G401 (cell line): ENCODE measurements at regions not wholly inside any gene's neighbourhood (a gene's known extent, or its start where the extent isn't known, plus 50 kb on each side); places are given as distances from the start of the nearest gene placed in this dataset.

Source experiments
- DNase-seq: peaks from one replicate; pipeline ENCODE4 v3.0.0-alpha.2; 2015; ENCODE audit warnings: low spot score
- in situ Hi-C: cut with HindIII; loops from 2 replicates; pipeline ENCODE4 v1.10.0; 2016; ENCODE audit warnings: low sequenced_read_pairs, mixed read lengths

DNA sequence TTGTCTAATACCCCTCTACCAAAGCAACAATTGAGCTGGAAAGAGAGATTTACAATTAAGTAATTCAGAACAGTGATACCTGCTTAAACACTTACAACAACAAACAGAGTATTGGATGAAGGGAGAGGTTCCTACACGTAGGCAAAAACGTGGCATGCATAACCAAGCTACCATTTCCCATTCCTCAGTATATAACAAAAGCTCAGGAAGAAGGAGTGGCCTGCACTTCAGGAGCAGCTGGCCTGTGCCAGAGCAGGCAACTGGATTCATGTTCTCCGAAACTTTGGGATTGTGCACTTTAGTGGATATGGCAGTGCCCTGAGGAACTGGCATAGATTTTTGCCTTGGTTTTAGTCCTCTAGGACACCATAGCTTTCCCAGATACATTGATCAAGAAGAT lies 630.2 kb upstream of the PCDH9 start:
- DNase-seq, result no peak
- in situ Hi-C loops, result no loop called here

DNA sequence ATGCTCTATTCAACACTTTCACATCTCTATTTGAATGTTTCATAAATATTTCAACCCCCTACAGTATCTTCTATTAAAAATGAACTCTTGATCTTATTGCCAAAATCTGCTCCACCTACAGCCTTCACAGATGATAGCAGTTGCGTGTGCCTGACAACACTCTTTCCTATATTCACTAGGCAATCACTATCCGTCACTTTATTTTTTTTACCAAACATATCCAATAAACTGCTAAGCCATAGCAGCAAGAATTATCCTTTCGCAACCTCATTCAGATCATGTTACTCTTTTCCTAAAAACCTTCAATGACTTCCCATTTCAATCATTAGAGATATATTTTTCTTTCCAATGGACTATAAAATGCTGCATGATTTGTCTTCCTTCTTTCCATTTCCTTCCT lies 629.8 kb upstream of the PCDH9 start:
- in situ Hi-C loops, result no loop called here
- no peak for DNase-seq

DNA sequence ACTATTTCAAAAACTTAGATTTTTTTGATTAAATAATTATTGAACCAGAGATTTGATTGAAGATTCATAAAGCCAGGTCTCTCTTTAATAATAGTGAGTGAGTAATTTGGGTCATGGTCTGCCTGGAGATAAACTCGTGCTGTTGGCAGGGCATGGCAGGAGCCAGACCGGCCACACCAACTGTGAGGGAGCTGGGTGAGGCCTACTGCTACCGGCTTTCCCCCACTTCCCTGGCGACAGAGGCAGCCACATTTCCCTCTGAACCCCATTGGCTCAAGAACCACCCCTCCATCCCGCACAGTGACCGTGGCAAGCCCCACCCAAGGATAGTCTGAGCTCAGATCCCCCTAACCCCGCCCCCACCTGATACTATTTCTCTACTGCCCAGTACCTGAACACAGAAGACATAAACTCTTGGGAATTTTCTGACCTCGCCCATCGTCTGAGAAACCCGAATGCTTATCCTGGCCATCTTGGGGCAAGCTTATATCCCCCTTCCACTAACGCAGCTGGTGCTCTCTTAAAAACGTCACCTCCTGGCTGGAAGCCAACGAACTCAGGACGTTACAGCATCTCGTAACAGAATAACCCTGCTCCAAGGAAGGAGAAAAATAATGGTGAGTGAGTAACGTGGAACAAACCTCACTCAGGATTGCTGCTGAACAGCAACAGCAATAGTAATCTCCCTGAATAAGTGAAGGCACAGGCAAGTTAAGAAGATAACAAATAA lies 627.6 kb upstream of the PCDH9 start:
- DNase-seq, result no peak
- in situ Hi-C loops, result no loop called here

DNA sequence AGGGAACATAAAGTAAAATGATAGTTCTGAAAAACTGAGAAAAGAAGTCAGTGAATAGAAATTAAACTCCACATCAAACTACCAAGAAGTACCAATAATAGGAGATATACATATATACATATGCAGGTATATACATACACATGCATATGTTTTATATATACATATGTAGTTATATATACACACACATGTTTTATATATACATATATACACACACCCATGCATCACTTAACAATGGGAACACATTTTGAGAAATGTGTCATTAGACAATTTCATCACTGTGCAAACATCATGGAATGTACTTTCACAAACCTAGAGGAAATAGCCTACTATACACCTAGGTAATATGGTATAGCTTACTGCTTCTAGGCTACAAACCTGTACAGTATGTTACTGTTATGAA lies 626.8 kb upstream of the PCDH9 start:
- in situ Hi-C loops, result no loop called here
- DNase-seq, result no peak

DNA sequence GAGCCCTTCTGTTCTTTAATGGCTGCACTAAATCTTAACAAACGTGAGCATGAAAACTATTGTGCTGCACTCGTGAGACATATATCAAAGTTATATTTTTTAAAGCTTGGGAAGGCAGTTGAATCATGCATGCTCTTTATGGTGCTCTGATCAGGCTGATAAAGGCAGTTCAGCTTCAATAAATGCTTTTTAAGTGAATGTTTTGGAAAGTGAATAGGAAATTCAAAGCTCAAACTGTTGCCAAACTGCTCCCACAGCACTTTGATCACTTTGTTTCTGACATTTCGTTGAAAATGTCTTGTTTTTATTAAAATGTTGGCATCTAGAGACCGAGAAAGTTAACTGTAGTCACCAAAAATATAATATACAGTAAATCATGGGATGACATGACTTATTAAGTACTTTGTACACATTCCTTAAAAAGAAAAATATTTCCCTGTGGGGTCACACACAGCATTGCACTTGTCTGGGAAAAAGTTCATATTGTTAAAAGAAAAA lies 625.7 kb upstream of the PCDH9 start:
- in situ Hi-C loops, result no loop called here
- DNase-seq, result no peak

DNA sequence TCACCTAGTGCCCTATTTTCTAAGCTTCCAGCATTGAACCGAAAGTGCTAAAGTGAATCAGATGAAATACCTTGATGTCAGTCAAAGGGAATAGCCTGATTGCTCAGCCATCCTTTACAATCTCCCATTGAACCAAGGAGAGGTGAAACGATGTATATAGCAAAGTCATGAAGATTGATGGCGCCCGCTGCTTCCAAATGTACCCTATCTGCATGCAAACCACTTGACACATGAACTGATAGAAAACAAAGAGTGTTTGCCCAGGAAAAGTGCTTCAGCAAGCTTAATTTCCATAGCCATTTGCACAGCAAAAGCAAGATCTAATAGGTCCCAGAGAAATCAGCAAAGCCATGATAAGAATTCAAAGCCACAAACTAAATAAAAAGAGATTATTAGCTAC lies 624.9 kb upstream of the PCDH9 start:
- DNase-seq, result no peak
- in situ Hi-C loops, result no loop called here

DNA sequence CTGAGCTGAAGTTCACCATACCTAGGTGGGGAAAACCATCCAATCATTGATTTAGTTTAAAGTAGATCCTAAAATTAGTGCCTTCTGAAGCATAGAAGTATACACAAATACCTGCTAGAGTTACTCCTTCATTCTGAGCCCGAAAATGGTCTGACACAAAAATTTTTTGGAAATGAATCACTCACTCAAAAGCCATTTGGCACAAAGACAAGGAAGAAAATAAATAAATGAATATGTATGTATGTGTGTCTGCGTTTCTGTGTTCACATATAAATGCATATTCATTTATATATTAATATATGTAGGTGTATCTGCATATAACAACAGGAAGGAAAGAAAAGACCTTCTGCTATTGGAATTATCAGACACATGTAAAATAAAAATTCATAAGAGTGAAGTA lies 614.4 kb upstream of the PCDH9 start:
- DNase-seq, result no peak
- in situ Hi-C loops, result no loop called here

DNA sequence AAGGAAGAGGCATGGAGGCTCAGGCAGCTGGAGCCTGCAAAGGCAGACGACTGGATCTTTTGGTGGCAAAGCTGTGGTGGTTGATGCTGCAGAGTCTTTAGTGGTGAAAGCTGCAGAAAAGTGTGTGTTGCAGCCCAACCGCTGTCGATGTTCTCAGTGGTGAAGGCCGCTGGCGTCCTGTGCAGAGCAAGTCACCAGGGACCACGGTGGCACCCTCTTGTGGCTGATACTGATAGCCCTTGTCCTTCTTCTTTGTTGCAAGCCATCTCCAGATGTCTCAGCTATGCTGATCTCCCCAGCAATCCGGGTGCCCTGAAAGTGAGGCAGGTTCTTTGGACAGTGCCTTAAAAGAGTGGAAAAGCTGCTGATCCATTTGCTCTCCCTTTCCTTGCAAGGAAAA lies 610.9 kb upstream of the PCDH9 start:
- in situ Hi-C loops, result no loop called here
- no peak for DNase-seq

DNA sequence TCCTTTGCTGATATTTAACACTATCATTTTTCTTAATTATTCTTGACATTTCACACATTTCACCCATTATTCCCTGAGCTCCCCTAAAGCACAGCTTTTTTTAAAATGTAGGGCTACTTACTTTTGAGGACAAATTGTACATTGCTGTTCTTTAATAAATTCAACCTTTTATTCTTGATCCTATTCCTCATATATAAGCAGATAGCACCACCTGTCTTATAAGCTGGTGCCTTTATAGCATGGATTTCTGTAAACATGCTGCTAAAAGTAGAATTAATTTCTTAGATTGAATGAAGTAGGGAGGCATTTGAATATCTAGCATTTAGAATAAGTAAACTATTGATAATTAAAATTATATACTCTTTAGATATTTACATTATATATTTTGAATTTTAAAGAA lies 603.4 kb upstream of the PCDH9 start:
- DNase-seq, result no peak
- in situ Hi-C loops, result no loop called here

DNA sequence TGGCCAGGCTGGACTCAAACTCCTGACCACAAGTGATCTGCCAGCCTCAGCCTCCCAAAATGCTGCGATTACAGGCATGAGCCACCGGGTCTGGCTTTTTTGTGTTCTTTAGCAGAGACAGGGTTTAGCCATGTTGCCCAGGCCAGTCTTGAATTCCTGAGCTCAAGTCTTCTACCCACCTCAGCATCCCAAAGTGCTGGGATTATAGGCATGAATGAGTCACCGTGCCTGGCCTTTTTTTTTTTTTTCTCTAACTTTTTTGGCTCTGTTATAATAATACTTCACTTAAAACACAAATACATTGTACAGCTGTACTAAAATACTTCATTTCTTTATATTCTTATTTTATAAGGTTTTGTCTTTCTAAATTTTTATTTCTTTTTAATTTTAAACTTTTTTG lies 599.5 kb upstream of the PCDH9 start:
- in situ Hi-C loops, result no loop called here
- no peak for DNase-seq

DNA sequence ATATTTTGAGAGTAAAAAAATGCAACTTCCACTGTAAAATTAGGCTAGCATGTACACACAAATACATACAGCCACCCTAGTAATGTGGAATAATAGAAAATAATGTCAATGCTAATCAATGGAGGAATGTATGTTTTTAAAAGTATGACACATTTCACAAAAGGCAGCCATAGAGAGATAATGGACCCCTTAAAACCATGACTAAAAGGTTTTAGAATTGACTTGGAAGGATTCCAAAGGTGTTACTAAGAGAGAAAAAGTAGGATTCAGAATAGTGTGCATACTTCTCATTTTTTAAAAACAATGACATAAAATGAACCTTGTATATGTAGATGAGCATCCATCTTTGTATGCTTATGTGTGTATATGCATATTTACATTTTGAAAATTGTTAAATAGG lies 597.9 kb upstream of the PCDH9 start:
- in situ Hi-C loops, result no loop called here
- DNase-seq, result no peak

DNA sequence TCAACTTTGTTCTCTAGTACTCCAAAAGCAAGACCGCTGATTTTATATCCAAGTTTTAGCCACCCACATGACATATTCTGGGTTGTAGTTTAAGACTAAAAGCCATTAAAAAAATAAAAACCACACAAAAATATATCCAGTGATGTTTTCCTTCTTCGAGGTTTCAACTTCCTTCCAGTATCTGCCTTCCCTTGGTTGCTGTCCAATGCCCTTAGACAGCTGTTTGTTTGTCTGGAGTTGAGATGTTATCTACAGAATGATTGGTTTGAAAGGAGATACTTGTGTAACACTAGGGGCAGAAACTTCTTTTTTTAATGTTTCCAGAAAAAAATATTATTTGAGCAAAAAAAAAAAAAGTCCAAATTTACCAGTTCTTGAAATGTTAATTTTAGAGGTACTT lies 591.5 kb upstream of the PCDH9 start:
- DNase-seq, result no peak
- in situ Hi-C loops, result no loop called here

DNA sequence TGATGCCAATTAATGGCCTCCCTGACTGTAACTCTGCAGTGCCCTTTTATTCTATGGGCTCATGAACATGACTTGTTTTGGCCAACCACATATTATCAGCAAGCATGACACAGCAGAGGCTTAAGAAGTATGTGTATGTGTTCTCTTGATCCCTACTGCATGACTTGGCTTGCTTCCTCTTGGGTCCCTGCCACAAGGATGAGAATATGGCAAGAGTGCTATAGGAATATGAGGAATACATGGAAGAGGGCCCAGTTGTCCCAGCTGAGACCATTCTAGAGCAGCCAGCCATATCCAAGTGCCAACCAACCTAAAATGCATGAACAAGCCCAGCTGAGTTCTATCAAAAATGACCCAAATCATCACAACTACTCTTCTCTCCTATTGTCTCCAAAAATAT lies 576.7 kb upstream of the PCDH9 start:
- in situ Hi-C loops, result no loop called here
- no peak for DNase-seq

DNA sequence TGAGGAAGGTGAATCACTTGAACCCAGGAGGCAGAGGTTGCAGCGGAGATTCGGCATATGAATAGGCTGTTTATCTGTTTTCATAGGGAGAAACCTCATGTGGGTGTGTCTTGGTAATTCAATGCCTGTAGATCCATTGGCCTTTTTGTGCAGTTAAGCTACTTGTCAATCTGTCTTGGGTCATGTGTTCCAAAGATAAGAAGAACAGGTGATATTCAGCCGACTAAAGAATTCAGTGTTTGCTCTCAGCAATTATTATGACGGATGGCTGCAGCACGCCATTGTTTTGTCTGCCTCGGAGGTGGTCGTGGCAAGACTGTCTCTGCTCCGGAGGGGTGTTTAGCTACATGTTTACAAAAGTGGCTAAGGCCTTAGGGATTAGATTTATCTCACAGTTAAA lies 573.0 kb upstream of the PCDH9 start:
- no peak for DNase-seq
- in situ Hi-C loops, result no loop called here

DNA sequence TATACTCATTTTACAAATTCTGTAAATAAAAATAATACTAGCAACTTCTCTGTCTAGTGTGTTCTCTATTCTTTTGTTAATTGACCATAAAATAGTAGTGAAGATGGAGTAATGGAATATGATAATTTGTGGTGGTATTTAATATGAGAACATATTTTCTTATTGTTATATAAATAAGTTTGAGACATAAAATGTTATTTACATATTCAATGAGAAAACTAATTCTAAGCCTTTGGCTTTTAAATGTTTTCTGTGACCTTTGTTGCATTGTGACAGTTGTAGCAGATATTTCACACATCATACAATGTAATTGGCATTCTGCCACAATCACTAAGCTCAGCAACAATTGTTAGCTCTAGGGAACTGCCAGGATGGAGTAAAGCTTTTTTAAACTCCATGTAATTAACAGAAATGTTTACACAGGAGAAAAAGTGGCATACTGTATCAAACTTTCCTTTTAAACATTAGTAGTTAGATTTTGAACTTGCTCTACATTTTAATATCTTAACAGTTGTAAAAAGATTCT lies 562.1 kb upstream of the PCDH9 start:
- in situ Hi-C loops, result no loop called here

DNA sequence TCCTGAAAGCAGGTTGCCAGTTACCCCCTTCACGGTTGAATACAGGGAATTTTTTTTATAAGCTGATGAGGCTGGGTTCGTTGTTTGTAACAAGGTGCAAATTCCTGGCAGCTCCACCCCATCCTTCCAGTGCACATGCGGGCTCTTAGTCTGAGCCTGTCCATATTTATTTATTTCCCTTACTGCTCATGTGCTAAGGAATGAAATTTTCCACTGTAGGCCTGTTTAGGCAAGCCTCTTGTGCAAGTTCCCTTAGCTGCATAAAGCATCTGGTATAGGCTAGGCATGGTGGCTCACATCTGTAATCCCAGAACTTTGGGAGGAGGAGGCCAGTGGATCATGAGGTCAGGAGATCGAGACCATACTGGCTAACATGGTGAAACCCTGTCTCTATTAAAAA lies 560.9 kb upstream of the PCDH9 start:
- no peak for DNase-seq
- in situ Hi-C loops, result no loop called here

More for the DNA sequence above, 562.1 kb upstream of the PCDH9 start:
- DNase-seq, result no peak

DNA sequence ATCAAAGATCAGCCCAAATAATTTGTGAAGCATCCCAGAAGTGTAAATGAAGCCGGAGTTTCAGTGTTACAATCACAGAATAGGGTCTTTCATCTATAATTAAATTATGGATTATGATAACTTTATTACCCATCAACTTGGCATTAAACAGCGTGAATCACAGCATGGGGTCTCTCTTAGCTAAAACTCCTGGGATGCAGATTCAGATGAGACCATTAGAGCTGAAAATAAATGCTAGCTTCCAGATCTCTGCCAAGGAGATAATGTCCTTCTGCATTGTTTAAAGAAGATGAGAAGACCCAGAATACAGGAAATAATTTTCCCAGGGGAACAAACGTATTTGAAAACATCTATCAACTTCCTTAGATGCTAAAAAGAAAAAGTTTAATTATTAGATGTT lies 546.0 kb upstream of the PCDH9 start:
- DNase-seq, result no peak
- in situ Hi-C loops, result no loop called here

DNA sequence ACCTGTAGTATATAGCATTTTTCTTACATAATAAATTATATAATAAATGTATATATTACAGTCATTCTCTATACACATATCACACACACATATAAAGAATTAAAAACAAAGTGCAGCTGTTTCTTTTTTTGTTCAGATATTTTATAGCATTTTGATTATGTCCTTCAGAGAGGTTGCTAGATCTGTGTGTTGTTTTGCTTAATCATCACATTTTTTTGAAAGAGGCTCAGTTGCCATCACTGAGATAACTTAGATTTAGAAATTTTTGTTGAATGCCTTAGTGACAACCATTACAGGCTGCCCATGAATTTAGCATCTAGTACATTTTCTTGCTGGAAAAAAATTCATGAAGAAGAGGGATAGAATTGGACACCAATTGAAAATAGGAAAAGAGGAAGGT lies 545.2 kb upstream of the PCDH9 start:
- no peak for DNase-seq
- in situ Hi-C loops, result no loop called here

DNA sequence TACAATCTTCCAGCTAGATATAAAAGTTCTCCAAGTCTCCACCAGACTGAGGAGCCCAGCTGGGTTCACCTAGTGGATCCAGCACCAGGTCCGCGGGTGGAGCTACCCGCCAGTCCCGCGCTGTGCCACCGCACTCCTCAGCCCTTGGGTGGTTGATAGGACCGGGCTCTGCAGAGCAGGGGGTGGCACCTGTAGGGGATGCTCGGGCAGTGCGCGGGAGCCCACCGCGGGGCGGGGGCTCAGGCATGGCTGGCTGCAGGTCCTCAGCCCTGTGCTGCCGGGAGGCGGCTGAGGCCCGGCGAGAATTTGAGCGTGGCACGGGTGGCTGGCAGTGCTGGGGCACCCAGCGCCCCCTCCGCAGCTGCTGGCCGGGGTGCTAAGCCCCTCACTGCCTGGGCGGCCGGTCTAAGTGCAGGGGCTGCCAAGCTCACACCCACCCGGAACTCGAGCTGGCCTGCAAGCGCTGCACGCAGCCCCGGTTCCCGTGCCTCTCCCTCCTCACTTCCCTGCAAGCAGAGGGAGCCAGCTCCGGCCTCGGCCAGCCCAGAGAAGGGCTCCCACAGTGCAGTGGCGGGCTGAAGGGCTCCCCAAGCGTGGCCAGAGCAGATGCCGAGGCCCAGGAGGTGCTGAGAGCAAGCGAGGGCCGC lies 542.8 kb upstream of the PCDH9 start:
- in situ Hi-C loops, result no loop called here
- DNase-seq, result no peak

DNA sequence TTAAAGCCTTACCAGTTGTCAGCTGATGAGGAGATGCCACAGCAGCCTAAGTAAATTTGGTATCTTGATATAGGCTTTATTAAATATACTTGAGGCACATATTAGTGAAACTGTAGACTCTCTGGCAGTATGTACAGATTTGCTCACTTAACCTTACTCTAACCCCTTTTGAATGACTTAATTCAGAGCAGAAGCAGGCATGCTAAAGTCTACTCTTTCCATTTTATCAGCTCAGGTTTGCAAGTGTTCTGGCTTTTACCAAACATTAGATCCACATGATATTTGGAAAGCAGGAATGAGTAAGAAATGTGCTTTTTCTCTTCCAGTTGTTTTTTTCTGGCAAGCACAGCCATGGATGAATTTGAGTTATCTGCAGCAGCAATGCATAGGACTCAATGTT lies 541.0 kb upstream of the PCDH9 start:
- in situ Hi-C loops, result no loop called here
- no peak for DNase-seq

DNA sequence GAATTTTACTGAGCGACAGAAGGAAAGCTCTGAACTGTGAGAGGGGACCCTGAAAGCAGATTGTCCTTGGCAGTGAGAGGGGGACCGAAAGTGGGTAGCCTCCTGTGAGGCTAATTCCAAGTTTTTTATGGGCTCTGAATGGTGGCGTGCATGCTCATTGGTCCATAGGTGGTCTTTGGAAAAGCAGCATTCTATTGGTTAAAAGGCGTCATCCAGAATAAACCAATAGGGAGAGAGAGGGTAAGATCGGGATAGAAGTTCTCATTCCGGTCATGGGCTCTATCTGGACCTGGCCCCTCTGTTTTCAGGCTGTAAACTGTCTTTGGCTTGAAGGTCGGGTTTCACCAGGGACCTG lies 539.8 kb upstream of the PCDH9 start:
- no peak for DNase-seq
- in situ Hi-C loops, result no loop called here
